MM.1S (cell line): ENCODE measurements at regions not wholly inside any gene's neighbourhood (a gene's known extent, or its start where the extent isn't known, plus 50 kb on each side); places are given as distances from the start of the nearest gene placed in this dataset.

Experiments used
- CTCF ChIP-seq: fragments of 300-600 bp; sonication (generic); IDR thresholded peaks from 2 replicates; pipeline ENCODE4 v1.5.1; 2016; ENCODE audit warnings: antibody characterized with exemption, low read length, mixed read lengths
- EZH2phosphoT487 ChIP-seq: fragments of 300-600 bp; sonication (generic); IDR thresholded peaks from 2 replicates; pipeline ENCODE4 v1.6.1; 2018; ENCODE audit warnings: antibody characterized with exemption, low read length

DNA sequence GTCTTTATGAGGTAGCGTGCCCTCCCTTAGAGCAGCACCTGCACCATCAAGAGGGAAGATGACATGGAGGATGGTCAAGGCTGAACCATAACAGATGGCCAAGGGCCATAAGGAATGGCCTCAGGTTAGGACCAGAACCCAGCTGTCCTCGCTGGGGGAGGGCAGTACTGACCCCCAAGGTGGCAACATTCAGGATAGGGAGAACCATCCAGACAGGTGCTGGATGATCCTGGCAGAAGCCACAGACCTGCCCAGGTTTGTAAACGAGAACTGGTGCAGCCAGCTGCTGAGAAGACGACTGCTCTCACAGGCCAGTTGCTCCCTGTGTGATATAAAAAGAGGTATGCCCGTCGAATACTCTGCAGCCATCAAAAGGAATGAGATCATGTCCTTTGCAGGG is 320.4 kb downstream of the GLRX3 start:
- TF ChIP-seq CTCF (no peak), EZH2phosphoT487 (no peak)
